Suprapubic skin (tissue), 4 donors: ENCODE measurements at regions not wholly inside any gene's neighbourhood (a gene's known extent, or its start where the extent isn't known, plus 50 kb on each side); places are given as distances from the start of the nearest gene placed in this dataset.

Experiments
- CTCF ChIP-seq, 2 donors: fragments of 200-600 bp in 1 of 2; fragments of 450-650 bp in 1 of 2; sonication (generic) in 1 of 2; IDR thresholded peaks; one replicate each; pipeline ENCODE4 v1.5.1; 2016 to 2019; ENCODE audit warnings: antibody characterized with exemption in 2 of 2, mild to moderate bottlenecking in 1 of 2, moderate library complexity in 1 of 2
- EP300 ChIP-seq: sonication (generic); formaldehyde crosslinking; IDR thresholded peaks from one replicate; pipeline ENCODE4 v1.6.1; 2017; ENCODE audit warnings: antibody characterized with exemption
- POLR2A ChIP-seq, 2 donors: fragments of 450-650 bp; IDR thresholded peaks; one replicate each; pipeline ENCODE4 v1.6.1; 2017; ENCODE audit warnings: antibody characterized with exemption in 2 of 2, mild to moderate bottlenecking in 2 of 2, moderate library complexity in 2 of 2
- POLR2AphosphoS5 ChIP-seq, 3 donors: sonication (generic); formaldehyde crosslinking; IDR thresholded peaks; one replicate each; pipeline ENCODE4 v1.6.1; 2017; ENCODE audit warnings: antibody characterized with exemption in 3 of 3

GRCh38 chr3:23062582-23062981 is 140.5 kb upstream of the UBE2E2 start:
- TF ChIP-seq POLR2A (IDR thresholded peaks at IDR 0.05), result no peak
- no peak for TF ChIP-seq CTCF (IDR thresholded peaks at IDR 0.05)
- TF ChIP-seq POLR2AphosphoS5 (IDR thresholded peaks at IDR 0.05), result no peak
- no peak for TF ChIP-seq EP300
